Adrenal gland (tissue), 5 donors: ENCODE measurements at regions not wholly inside any gene's neighbourhood (a gene's known extent, or its start where the extent isn't known, plus 50 kb on each side); places are given as distances from the start of the nearest gene placed in this dataset.

ENCODE experiments used
- POLR2A ChIP-seq, 2 donors: fragments of 450-650 bp; IDR thresholded peaks; one replicate each; pipeline ENCODE4 v1.6.1; 2017; ENCODE audit warnings: antibody characterized with exemption in 2 of 2, mild to moderate bottlenecking in 2 of 2, moderate library complexity in 1 of 2
- TF ChIP-seq, protein P1 (sequence below), 6 experiments: fragments of 450-650 bp in 4 of 6; fragments of 200-600 bp in 2 of 6; sonication (generic) in 1 of 6; IDR thresholded peaks; 1 replicate in 5 of 6; 2 replicates in 1 of 6; pipeline versions ENCODE4 v1.5.1 to v1.8.0; 2016 to 2021; ENCODE audit warnings: antibody characterized with exemption in 6 of 6, mild to moderate bottlenecking in 2 of 6, moderate library complexity in 1 of 6
- donor health status: DM: no; HTN: no; CAD: no.

- TF ChIP-seq POLR2A (IDR thresholded peaks at IDR 0.05), result no peak
- TF ChIP-seq, protein P1, sequence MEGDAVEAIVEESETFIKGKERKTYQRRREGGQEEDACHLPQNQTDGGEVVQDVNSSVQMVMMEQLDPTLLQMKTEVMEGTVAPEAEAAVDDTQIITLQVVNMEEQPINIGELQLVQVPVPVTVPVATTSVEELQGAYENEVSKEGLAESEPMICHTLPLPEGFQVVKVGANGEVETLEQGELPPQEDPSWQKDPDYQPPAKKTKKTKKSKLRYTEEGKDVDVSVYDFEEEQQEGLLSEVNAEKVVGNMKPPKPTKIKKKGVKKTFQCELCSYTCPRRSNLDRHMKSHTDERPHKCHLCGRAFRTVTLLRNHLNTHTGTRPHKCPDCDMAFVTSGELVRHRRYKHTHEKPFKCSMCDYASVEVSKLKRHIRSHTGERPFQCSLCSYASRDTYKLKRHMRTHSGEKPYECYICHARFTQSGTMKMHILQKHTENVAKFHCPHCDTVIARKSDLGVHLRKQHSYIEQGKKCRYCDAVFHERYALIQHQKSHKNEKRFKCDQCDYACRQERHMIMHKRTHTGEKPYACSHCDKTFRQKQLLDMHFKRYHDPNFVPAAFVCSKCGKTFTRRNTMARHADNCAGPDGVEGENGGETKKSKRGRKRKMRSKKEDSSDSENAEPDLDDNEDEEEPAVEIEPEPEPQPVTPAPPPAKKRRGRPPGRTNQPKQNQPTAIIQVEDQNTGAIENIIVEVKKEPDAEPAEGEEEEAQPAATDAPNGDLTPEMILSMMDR (IDR thresholded peaks at IDR 0.05), result no peak
Observed at GRCh38 chr14:94960285-94961001, 190.5 kb upstream of the GSC start.
